ENCODE measurements at regions not wholly inside any gene's neighbourhood (a gene's known extent, or its start where the extent isn't known, plus 50 kb on each side); places are given as distances from the start of the nearest gene placed in this dataset.
"Not testable (repeated sequence)": the region's sequence is repeated elsewhere in the genome, so short reads cannot be mapped to it uniquely, and the experiment has no call there.

DNA sequence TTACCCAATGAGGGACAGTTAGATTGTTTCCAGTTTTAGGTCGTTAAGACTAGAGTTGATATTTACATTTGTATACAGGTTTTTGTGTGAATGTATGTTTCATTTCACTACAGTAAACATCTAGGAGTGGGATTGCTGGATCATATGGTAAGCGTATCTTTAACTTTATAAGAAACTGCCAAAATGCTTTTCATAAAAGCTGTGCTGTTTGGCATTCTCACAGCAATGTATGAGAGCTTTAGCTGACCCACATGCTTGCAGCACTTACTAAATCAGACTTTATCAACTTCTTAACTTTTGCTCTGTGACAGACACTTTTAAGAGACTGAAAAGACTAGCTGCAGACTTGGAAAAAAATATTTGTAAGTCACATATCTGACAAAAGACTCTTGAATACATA lies 262.5 kb upstream of the PELI2 start:
- intact Hi-C loops (cut with micrococcal nuclease), result no loop called here
- no peak for DNase-seq
- H3K27ac ChIP-seq (replicated peaks), result no peak overlapping the region
- TF ChIP-seq, protein P1, sequence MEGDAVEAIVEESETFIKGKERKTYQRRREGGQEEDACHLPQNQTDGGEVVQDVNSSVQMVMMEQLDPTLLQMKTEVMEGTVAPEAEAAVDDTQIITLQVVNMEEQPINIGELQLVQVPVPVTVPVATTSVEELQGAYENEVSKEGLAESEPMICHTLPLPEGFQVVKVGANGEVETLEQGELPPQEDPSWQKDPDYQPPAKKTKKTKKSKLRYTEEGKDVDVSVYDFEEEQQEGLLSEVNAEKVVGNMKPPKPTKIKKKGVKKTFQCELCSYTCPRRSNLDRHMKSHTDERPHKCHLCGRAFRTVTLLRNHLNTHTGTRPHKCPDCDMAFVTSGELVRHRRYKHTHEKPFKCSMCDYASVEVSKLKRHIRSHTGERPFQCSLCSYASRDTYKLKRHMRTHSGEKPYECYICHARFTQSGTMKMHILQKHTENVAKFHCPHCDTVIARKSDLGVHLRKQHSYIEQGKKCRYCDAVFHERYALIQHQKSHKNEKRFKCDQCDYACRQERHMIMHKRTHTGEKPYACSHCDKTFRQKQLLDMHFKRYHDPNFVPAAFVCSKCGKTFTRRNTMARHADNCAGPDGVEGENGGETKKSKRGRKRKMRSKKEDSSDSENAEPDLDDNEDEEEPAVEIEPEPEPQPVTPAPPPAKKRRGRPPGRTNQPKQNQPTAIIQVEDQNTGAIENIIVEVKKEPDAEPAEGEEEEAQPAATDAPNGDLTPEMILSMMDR (IDR thresholded peaks at IDR 0.05; ENCODE audit: borderline replicate concordance), result no peak
- no peaks in the 10 kb centered on the region for H3K36me3 ChIP-seq
- H3K4me3 ChIP-seq, result no peak overlapping the region
- peaks cover 23% of the 10 kb centered on the region for H3K4me1 ChIP-seq
- peaks cover 33% of the 10 kb centered on the region for H3K9me3 ChIP-seq (replicated peaks)
- H3K27me3 ChIP-seq (ENCODE audit: low read depth), result no peaks in the 10 kb centered on the region

DNA sequence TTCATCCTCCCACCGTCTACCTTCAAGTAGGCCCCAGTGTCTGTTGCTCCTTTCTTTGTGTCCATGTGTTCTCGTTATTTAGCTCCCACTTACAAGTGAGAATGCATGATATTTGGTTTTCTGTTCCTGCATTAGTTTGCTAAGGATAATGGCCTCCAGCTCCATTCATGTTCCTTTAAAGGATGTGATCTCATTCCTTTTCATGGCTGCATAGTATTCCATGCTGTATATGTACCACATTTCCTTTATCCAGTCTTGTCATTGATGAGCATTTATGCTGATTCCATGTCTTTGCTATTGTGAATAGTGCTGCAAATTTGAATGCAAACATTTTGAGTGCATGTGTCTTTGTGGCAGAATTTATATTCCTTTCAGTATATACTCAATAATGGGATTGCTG lies 259.6 kb upstream of the PELI2 start:
- Histone ChIP-seq H3K27me3 (ENCODE audit: low read depth) (no peaks in the 10 kb centered on the region), H3K4me1 (peaks cover 9% of the 10 kb centered on the region), H3K36me3 (no peaks in the 10 kb centered on the region), H3K4me3 (no peak overlapping the region), H3K9me3 (replicated peaks) (peaks cover 39% of the 10 kb centered on the region), H3K27ac (replicated peaks) (no peak overlapping the region)
- TF ChIP-seq, protein P1 (IDR thresholded peaks at IDR 0.05; ENCODE audit: borderline replicate concordance), result no peak
- no peak for DNase-seq
- intact Hi-C loops (cut with micrococcal nuclease), result no loop called here

DNA sequence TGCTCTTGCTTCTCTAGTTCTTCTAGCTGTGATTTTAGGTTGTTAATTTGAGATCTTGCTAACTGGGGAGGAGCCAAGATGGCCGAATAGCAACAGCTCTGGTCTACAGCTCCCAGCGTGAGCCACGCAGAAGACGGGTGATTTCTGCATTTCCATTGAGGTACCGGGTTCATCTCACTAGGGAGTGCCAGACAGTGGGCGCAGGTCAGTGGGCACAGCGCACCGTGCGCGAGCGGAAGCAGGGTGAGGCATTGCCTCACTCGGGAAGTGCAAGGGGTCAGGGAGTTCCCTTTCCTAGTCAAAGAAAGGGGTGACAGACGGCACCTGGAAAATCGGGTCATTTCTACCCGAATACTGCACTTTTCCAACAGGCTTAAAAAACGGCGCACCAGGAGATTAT lies 256.6 kb upstream of the PELI2 start:
- H3K4me1 ChIP-seq; H3K27ac ChIP-seq (replicated peaks); intact Hi-C loops (cut with micrococcal nuclease); H3K27me3 ChIP-seq (ENCODE audit: low read depth); DNase-seq; H3K36me3 ChIP-seq; H3K4me3 ChIP-seq: not testable (repeated sequence)
- peaks cover 55% of the 10 kb centered on the region for H3K9me3 ChIP-seq (replicated peaks)

DNA sequence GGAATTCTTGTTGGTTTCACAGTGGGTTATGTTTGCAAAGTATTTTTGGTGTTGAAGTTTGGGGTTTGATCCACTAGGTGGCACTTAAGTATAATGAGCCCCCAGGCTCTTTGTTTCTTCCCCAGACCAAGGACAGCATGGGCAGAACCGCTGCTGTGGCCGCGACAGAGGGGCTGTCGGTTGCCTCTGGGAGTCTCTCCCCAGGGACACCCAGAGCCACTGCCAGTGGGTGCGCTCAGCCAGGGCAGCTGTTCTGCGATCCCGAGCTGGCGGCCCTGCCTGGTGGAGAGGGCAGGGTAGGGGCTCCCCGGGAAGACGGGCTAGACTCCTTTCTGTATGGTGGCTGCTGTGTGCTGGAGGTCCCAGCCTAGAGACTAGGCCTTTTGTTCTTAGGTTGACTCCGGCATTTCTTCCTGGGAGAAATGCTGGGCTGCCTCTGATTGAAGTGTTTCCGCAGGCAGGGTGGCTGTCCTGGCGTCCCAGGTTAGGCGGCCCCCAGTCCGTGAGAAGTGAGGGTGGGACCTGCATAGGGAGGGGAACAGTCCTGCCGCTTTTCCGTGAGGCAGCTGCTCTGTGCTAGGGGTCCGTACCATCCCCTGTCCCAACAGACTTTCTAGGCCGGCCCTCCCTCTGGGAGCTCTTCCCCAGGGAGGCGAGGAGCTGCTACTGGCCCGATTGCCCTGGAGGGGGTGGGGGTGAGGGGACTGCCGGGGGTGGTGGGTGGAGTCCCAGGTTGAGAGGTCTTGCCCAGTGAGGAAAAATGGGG lies 253.1 kb upstream of the PELI2 start:
- intact Hi-C loops (cut with micrococcal nuclease), result no loop called here
- Histone ChIP-seq H3K4me3 (no peak overlapping the region), H3K4me1 (no peaks in the 10 kb centered on the region), H3K9me3 (replicated peaks) (peaks cover 28% of the 10 kb centered on the region), H3K27me3 (ENCODE audit: low read depth) (no peaks in the 10 kb centered on the region), H3K36me3 (no peaks in the 10 kb centered on the region), H3K27ac (replicated peaks) (no peak overlapping the region)
- TF ChIP-seq, protein P1 (IDR thresholded peaks at IDR 0.05; ENCODE audit: borderline replicate concordance), result no peak
- no peak for DNase-seq

DNA sequence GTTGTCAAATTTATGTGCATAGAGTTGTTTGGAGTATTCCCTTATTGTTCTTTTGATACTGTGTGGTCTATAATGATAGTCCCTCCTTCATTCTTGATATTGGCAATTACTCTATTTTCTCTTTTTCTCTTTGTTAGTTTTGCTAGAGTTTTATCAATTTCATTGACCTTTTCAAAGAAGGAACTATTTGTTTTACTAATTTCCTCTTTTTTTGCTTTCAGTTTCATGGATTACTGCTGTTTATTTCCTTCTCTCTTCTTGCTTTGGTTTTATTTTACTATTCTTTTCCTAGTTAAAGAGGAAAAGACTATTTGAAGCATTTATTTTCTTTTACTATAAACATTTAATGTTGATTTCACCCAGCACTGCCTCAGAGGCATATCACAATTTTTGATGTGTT lies 250.9 kb upstream of the PELI2 start:
- TF ChIP-seq, protein P1 (IDR thresholded peaks at IDR 0.05; ENCODE audit: borderline replicate concordance), result no peak
- H3K27me3 ChIP-seq (ENCODE audit: low read depth), result no peaks in the 10 kb centered on the region
- no peaks in the 10 kb centered on the region for H3K4me1 ChIP-seq
- H3K36me3 ChIP-seq, result no peaks in the 10 kb centered on the region
- no peak overlapping the region for H3K27ac ChIP-seq (replicated peaks)
- no peak for DNase-seq
- intact Hi-C loops (cut with micrococcal nuclease), result no loop called here
- no peak overlapping the region for H3K4me3 ChIP-seq
- peaks cover 19% of the 10 kb centered on the region for H3K9me3 ChIP-seq (replicated peaks)

DNA sequence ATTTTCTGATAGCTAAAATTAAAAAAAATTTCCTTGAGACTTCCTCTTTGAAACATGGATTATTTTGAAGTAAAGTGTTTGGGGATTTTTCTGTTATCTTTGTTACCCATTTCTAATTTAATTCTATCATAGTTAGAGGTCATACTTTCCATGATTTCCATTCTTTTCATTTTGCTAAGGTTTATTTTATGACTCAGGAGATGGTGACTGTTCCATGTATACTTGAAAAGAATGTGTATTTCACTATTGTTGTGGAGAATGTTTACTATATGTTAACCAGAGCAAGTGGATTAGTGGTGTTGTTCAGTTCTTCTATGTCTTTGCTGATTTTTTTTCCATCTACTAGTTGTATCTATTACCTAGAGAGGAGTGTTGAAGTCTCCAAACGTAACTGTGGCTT lies 250.5 kb upstream of the PELI2 start:
- H3K36me3 ChIP-seq, result no peaks in the 10 kb centered on the region
- no peak overlapping the region for H3K27ac ChIP-seq (replicated peaks)
- no peaks in the 10 kb centered on the region for H3K27me3 ChIP-seq (ENCODE audit: low read depth)
- intact Hi-C loops (cut with micrococcal nuclease), result no loop called here
- H3K4me1 ChIP-seq, result no peaks in the 10 kb centered on the region
- DNase-seq, result no peak
- H3K9me3 ChIP-seq (replicated peaks), result peaks cover 19% of the 10 kb centered on the region
- TF ChIP-seq, protein P1 (IDR thresholded peaks at IDR 0.05; ENCODE audit: borderline replicate concordance), result no peak
- H3K4me3 ChIP-seq, result no peak overlapping the region

Data from left ventricle myocardium inferior (tissue), 1 donor.